ENCODE measurements at regions not wholly inside any gene's neighbourhood (a gene's known extent, or its start where the extent isn't known, plus 50 kb on each side); places are given as distances from the start of the nearest gene placed in this dataset.

DNA sequence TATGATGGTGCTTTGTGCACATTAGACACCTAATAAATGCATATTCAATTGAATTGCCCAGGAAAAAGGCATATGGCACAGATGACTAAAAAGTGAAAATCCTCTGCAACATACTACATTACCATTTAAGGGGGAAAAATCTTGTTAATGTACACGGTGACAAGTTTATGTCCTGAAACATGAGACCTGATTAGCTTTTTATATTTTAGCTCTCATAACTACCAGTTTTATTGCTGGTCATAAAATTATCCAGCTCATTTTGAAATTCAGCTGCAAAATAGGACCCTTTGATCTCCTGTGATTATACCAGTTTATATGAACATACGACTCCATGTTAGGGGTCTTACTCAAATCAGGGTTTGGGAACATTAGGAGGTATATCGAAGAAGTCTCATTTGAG lies 684.6 kb upstream of the CCDC54 start:
- TF ChIP-seq, protein P1, sequence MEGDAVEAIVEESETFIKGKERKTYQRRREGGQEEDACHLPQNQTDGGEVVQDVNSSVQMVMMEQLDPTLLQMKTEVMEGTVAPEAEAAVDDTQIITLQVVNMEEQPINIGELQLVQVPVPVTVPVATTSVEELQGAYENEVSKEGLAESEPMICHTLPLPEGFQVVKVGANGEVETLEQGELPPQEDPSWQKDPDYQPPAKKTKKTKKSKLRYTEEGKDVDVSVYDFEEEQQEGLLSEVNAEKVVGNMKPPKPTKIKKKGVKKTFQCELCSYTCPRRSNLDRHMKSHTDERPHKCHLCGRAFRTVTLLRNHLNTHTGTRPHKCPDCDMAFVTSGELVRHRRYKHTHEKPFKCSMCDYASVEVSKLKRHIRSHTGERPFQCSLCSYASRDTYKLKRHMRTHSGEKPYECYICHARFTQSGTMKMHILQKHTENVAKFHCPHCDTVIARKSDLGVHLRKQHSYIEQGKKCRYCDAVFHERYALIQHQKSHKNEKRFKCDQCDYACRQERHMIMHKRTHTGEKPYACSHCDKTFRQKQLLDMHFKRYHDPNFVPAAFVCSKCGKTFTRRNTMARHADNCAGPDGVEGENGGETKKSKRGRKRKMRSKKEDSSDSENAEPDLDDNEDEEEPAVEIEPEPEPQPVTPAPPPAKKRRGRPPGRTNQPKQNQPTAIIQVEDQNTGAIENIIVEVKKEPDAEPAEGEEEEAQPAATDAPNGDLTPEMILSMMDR (IDR thresholded peaks at IDR 0.05): no peak
- no peak for TF ChIP-seq EP300 (IDR thresholded peaks at IDR 0.05)

Data from esophagus muscularis mucosa (tissue), 3 donors.